ENCODE measurements at regions not wholly inside any gene's neighbourhood (a gene's known extent, or its start where the extent isn't known, plus 50 kb on each side); places are given as distances from the start of the nearest gene placed in this dataset.

DNA sequence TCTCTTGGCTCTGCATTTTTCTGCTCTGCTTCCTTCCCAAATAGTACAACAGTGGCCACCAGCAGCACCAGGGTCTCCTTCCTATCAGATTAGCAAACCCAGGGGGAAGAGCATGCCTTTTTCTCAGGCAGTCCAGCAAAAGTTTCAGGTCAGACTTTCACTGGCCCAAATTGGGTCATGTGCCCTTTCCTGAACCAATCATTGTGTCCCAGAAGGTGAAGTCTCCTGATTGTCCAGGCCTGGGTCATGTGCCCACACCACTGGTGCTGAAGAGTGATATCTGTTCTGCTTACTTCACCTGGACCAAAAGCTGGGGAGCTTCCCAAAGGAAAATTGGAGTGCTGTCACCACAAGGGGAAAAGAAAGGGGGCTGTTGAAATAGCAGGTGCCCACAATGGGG, 64.1 kb upstream of the ALX4 start:
- Histone ChIP-seq H3K27me3 (ENCODE audit: insufficient read depth, low read length) (no peaks in the 10 kb centered on the region; the same call in 1 of the 2 replicates), H2BK12ac (ENCODE audit: insufficient read length, low read depth, low read length) (no peak overlapping the region), H3K79me1 (ENCODE audit: insufficient read depth, low read depth, low read length, poor library complexity, severe bottlenecking) (no peaks in the 10 kb centered on the region), H3K79me2 (ENCODE audit: insufficient read depth, low read length) (no peaks in the 10 kb centered on the region), H3K4me1 (ENCODE audit: insufficient read depth, low read length) (no peaks in the 10 kb centered on the region), H3K4ac (ENCODE audit: low read depth, low read length) (no peak overlapping the region), H4K20me1 (ENCODE audit: control insufficient read depth, insufficient read depth, insufficient read length) (no peaks in the 10 kb centered on the region), H3K23me2 (ENCODE audit: insufficient read length, low read depth, low read length, poor library complexity, severe bottlenecking) (no peaks in the 10 kb centered on the region), H2BK20ac (ENCODE audit: low read depth, low read length, poor library complexity, severe bottlenecking) (no peak overlapping the region), H2BK5ac (ENCODE audit: insufficient read length, low read length) (no peak overlapping the region), H3K9me3 (ENCODE audit: control insufficient read depth, low read depth, low read length) (no peaks in the 10 kb centered on the region), H2BK120ac (ENCODE audit: low read depth, low read length, poor library complexity, severe bottlenecking) (no peak overlapping the region), H2AK5ac (ENCODE audit: insufficient read length, low read length) (no peak overlapping the region), H3K4me2 (ENCODE audit: insufficient read depth, insufficient read length, low read length) (no peak overlapping the region), H3K18ac (ENCODE audit: insufficient read length, low read depth, low read length) (no peak overlapping the region), H2BK15ac (ENCODE audit: low read depth, low read length) (no peak overlapping the region), H2AFZ (ENCODE audit: low read length) (no peak overlapping the region), H3K23ac (ENCODE audit: insufficient read length, low read depth, low read length) (no peak overlapping the region), H3K56ac (ENCODE audit: insufficient read length, low read depth, low read length) (no peak overlapping the region), H4K91ac (ENCODE audit: insufficient read length, low read depth, low read length) (no peak overlapping the region), H3K27ac (ENCODE audit: insufficient read length, low read depth, low read length) (no peak overlapping the region), H4K5ac (ENCODE audit: insufficient read length, low read depth, low read length) (no peak overlapping the region), H4K8ac (replicated peaks; ENCODE audit: insufficient read length, low read depth, low read length) (no peak overlapping the region), H3K9ac (ENCODE audit: extremely low read depth, insufficient read length, low read length) (no peak overlapping the region), H3T11ph (ENCODE audit: low read length) (no peak overlapping the region), H3K14ac (ENCODE audit: insufficient read depth, low read length) (no peak overlapping the region)
- Mint-ChIP-seq H3K27ac (no peak overlapping the region), H3K4me1 (peaks cover 6 to 8% of the 10 kb centered on the region in 2 experiments), H3K36me3 (ENCODE audit: insufficient read depth in 1 of 3, low read depth in 3 of 3) (no peaks in the 10 kb centered on the region), H3K27me3 (ENCODE audit: low read depth) (peaks cover 40% of the 10 kb centered on the region), H3K9me3 (no peaks in the 10 kb centered on the region), H3K4me3 (no peak overlapping the region)
- TF ChIP-seq, protein P1, sequence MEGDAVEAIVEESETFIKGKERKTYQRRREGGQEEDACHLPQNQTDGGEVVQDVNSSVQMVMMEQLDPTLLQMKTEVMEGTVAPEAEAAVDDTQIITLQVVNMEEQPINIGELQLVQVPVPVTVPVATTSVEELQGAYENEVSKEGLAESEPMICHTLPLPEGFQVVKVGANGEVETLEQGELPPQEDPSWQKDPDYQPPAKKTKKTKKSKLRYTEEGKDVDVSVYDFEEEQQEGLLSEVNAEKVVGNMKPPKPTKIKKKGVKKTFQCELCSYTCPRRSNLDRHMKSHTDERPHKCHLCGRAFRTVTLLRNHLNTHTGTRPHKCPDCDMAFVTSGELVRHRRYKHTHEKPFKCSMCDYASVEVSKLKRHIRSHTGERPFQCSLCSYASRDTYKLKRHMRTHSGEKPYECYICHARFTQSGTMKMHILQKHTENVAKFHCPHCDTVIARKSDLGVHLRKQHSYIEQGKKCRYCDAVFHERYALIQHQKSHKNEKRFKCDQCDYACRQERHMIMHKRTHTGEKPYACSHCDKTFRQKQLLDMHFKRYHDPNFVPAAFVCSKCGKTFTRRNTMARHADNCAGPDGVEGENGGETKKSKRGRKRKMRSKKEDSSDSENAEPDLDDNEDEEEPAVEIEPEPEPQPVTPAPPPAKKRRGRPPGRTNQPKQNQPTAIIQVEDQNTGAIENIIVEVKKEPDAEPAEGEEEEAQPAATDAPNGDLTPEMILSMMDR (conservative IDR thresholded peaks at IDR 0.05), result no peak
- DNase-seq, result no peak
